ENCODE measurements at regions not wholly inside any gene's neighbourhood (a gene's known extent, or its start where the extent isn't known, plus 50 kb on each side); places are given as distances from the start of the nearest gene placed in this dataset.

DNA sequence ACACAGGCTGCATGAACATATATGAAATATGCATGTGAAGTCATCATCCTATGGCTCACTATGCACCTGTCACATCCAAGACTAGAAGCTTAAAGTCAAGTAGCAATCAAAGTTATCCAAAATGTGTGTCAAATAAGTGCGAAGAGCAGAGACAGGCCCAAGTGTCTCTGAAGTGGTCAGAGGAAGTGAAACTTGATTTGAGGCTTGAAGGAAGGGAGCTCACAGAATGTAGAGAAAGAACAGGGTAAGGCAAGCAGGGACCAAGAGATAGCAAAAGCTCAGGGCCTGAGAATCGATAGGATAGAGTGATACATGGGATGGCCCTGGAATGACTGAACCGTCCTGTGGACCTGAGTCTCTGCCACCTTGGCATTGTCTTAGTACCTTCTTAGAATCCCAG is 274.3 kb upstream of the TRPC7 start:
- no peak for TF ChIP-seq Cebpa-rat (IDR thresholded peaks at IDR 0.05)
- Histone ChIP-seq H4K20me1 (no peaks in the 10 kb centered on the region), H3K9me3 (replicated peaks in 1 of 11) (0 out of 22 replicates have a peak, but pooled peaks cover 0 to 5% (median 0%) of the 10 kb centered on the region in 11 experiments), H3K9ac (no peak overlapping the region), H3K4me3 (no peak overlapping the region), H3K36me3 (no peaks in the 10 kb centered on the region), H3K27ac (no peak overlapping the region), H3K27me3 (no peaks in the 10 kb centered on the region), H3K4me2 (peak overlapping the region in 10 of 11 experiments; percentile 0 to 47 (median 20); a peak in 12 of 22 replicates), H3K4me1 (peaks cover 4 to 43% (median 25%) of the 10 kb centered on the region in 10 experiments; a peak in 18 of 20 replicates)

DNA sequence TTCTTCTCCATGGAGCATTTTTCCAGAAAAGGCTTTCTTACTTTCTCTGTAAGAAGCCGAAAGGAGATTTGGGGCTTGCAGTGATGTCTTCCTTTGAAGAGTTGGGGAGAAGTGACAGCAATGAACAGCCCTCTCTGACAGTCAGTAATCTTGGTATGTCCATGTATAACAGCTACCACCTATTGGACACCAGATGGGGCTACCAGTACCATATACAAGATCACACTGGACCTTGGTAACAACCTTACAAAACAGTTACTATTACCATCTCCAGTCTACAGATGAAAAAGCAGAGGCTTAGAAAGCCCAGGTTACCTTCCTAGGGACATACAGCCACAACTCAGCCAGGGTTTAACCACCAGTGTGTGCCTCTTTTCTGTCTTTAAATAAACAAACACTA is 272.7 kb upstream of the TRPC7 start:
- no peak overlapping the region for H3K9ac ChIP-seq
- H3K36me3 ChIP-seq, result no peaks in the 10 kb centered on the region
- no peaks in the 10 kb centered on the region for H3K27me3 ChIP-seq
- H4K20me1 ChIP-seq, result no peaks in the 10 kb centered on the region
- 0 out of 22 replicates have a peak, but pooled peaks cover 0 to 5% (median 0%) of the 10 kb centered on the region in 11 experiments for H3K9me3 ChIP-seq (replicated peaks in 1 of 11)
- TF ChIP-seq Cebpa-rat (IDR thresholded peaks at IDR 0.05), result no peak
- H3K27ac ChIP-seq, result no peak overlapping the region
- peaks cover 4 to 46% (median 30%) of the 10 kb centered on the region in 10 experiments; a peak in 18 of 20 replicates for H3K4me1 ChIP-seq
- H3K4me3 ChIP-seq, result no peak overlapping the region
- H3K4me2 ChIP-seq, result no peak overlapping the region

DNA sequence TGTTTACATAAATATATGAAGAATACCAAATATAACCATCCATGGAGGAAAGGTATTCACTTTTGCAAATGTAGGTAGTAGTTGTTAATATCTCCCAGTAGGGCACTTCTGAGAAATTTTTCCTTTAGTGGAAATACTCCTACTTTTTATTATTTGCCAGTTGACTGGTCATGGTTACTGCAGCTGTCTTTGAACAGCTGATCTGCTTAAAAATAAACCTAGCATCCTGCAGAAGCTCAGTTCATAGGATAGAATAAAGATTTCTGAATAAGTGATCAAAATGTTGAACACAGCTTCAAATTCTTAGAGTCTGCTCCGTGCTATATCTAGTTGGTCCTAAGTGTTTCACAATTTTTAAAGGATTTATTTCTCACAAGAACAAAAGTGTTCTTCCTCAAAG is 270.7 kb upstream of the TRPC7 start:
- no peaks in the 10 kb centered on the region for H3K36me3 ChIP-seq
- H3K4me1 ChIP-seq, result peaks cover 4 to 46% (median 30%) of the 10 kb centered on the region in 10 experiments; a peak in 18 of 20 replicates
- H3K27me3 ChIP-seq, result no peaks in the 10 kb centered on the region
- H3K9ac ChIP-seq, result no peak overlapping the region
- H3K9me3 ChIP-seq (replicated peaks in 1 of 11), result 0 out of 22 replicates have a peak, but pooled peaks cover 0 to 5% (median 0%) of the 10 kb centered on the region in 11 experiments
- TF ChIP-seq Cebpa-rat (IDR thresholded peaks at IDR 0.05), result no peak
- no peak overlapping the region for H3K27ac ChIP-seq
- H4K20me1 ChIP-seq, result no peaks in the 10 kb centered on the region
- H3K4me2 ChIP-seq, result peak overlapping the region in 6 of 11 experiments; percentile 34 to 59 (median 38); a peak in 10 of 22 replicates
- H3K4me3 ChIP-seq, result no peak overlapping the region

DNA sequence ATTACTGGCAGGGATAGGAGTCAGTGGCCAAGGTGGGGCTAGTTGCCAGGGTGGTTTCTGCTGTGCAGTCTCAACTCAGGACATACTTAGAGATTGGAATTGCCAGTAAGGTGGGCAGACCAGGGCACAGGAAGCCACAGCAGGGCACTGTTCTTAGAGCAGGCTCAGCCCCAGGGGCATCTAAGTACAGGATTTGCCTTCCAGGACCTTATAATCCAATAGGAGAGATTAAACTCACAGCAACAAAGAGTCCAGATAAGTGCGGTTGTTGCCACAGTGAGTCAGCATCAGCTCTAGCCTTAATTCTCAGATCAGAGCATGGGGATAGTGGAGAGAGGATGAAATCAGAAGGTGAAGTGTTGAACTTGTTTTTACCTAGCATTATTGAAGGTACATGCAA is 265.8 kb upstream of the TRPC7 start:
- Histone ChIP-seq H3K4me2 (no peak overlapping the region), H3K27ac (no peak overlapping the region), H3K4me3 (no peak overlapping the region), H3K9ac (no peak overlapping the region), H3K36me3 (no peaks in the 10 kb centered on the region), H4K20me1 (no peaks in the 10 kb centered on the region), H3K9me3 (replicated peaks in 1 of 11) (0 out of 22 replicates have a peak, but pooled peaks cover 0 to 5% (median 0%) of the 10 kb centered on the region in 11 experiments), H3K4me1 (peaks cover 0 to 37% (median 30%) of the 10 kb centered on the region in 10 experiments; a peak in 15 of 20 replicates), H3K27me3 (no peaks in the 10 kb centered on the region)
- no peak for TF ChIP-seq Cebpa-rat (IDR thresholded peaks at IDR 0.05)

DNA sequence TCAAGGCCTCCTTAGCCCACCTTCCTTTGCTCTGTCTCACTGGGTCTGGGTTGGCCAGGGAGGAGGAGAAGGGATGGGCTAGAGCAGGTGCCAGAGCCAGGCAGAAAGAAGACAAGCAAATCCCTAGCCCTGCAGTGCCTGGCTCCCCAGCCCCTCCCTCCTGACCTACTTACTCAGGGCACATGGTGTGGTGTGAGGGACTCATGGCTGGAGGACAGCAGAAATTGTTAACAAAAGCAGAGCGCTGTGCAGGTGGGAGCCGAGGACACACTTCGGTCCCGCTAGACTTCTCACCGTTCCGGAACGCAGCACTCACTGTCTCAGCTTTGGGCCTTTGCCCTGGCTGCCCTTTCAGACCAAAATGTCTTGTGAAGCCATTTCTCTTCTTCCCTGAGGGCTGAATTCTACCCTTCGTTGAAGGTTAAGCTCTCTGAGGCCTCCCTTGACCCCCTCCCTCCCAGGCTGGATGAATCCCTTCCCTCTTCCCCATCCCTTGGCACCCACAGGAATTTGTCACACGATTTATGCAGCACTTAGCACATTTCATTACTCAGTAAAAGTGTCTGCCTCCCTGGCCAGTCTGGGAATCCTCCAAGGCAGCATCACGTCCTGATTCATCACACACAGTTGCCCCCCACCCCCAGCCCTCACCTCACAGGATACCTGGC is 263.9 kb upstream of the TRPC7 start:
- Histone ChIP-seq H3K27me3 (no peaks in the 10 kb centered on the region), H4K20me1 (no peaks in the 10 kb centered on the region), H3K4me1 (peaks cover 0 to 18% (median 11%) of the 10 kb centered on the region in 10 experiments; a peak in 14 of 20 replicates), H3K9ac (no peak overlapping the region), H3K27ac (no peak overlapping the region), H3K4me2 (peak overlapping the region in 9 of 11 experiments; percentile 5 to 75 (median 57); a peak in 14 of 22 replicates), H3K4me3 (no peak overlapping the region), H3K36me3 (no peaks in the 10 kb centered on the region), H3K9me3 (replicated peaks in 1 of 11) (no peaks in the 10 kb centered on the region)
- no peak for TF ChIP-seq Cebpa-rat (IDR thresholded peaks at IDR 0.05)

DNA sequence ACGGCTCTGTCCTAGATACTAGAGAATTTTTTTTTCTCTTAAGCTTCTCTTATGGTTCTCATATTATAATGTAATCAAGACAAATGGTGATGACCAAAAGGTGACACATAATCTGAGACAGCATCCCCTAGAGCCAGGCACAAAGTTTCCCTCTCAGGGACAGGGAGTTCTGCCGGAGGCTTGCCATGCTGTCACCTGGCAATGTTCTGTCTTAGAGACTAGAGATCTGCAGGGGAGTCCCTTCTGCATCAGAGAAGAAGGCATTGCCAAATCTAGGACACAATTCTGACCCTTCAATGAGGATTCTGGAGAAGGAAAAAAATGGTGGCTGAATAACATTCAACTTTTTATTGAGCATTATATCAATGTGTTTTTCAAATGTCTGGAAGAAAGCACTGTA is 261.2 kb upstream of the TRPC7 start:
- no peaks in the 10 kb centered on the region for H3K27me3 ChIP-seq
- H3K4me3 ChIP-seq, result no peak overlapping the region
- H3K4me1 ChIP-seq, result peaks cover 4 to 19% (median 11%) of the 10 kb centered on the region in 10 experiments; a peak in 16 of 20 replicates
- TF ChIP-seq Cebpa-rat (IDR thresholded peaks at IDR 0.05), result no peak
- no peaks in the 10 kb centered on the region for H4K20me1 ChIP-seq
- H3K27ac ChIP-seq, result no peak overlapping the region
- no peak overlapping the region for H3K9ac ChIP-seq
- H3K4me2 ChIP-seq, result no peak overlapping the region
- H3K9me3 ChIP-seq (replicated peaks in 1 of 11), result no peaks in the 10 kb centered on the region
- H3K36me3 ChIP-seq, result no peaks in the 10 kb centered on the region

DNA sequence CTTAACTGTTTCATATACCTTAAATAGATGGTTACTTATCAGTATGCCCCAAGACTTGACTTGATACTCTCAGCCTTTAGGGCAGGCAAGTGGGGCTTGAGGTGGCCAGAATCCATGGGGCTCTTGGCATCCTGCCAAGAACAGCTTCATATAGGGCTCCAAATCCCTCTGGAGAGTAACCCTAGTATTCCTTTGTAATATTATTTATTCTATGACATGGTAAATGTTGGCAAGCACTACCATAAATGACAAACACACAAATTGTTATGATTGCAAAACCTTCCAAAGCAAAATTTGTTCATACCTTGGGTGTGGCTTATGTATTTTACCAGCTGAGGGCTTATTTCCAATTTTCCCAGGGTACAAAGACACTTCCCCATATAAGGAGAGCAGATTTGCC is 257.4 kb upstream of the TRPC7 start:
- Histone ChIP-seq H3K4me2 (no peak overlapping the region), H3K4me1 (peaks cover 13 to 33% (median 27%) of the 10 kb centered on the region in 10 experiments; a peak in 19 of 20 replicates), H4K20me1 (no peaks in the 10 kb centered on the region)

DNA sequence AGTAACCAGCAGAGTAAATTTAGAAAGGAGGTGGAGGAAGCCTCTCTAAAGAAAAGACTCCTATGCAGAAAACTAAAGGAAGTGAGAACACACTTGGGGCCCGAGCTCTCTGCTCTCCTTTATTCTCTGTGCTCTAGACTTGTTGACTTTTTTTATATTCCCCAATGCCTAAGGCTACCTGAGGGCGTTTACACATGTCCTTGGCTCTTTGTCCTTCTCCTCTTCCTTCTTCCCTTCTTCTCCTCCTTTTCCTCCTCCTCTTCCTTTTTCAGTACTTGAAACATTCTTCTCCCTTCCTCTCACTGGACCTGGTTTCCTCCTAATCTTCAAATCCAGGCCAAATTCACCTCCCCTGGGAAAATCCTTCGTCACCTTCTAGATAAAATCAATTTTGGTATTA is 256.4 kb upstream of the TRPC7 start:
- Histone ChIP-seq H3K27ac (no peak overlapping the region), H4K20me1 (no peaks in the 10 kb centered on the region), H3K9ac (no peak overlapping the region), H3K36me3 (no peaks in the 10 kb centered on the region), H3K4me1 (peaks cover 13 to 43% (median 30%) of the 10 kb centered on the region in 10 experiments; a peak in 19 of 20 replicates), H3K27me3 (no peaks in the 10 kb centered on the region), H3K9me3 (replicated peaks in 1 of 11) (no peaks in the 10 kb centered on the region), H3K4me2 (peak overlapping the region in 3 of 11 experiments; percentile 1 to 25 (median 16); a peak in 2 of 22 replicates), H3K4me3 (no peak overlapping the region)
- no peak for TF ChIP-seq Cebpa-rat (IDR thresholded peaks at IDR 0.05)

More for the DNA sequence above, 257.4 kb upstream of the TRPC7 start:
- Histone ChIP-seq H3K4me3 (no peak overlapping the region), H3K9ac (no peak overlapping the region), H3K36me3 (no peaks in the 10 kb centered on the region), H3K27ac (no peak overlapping the region), H3K27me3 (no peaks in the 10 kb centered on the region), H3K9me3 (replicated peaks in 1 of 11) (no peaks in the 10 kb centered on the region)
- TF ChIP-seq Cebpa-rat (IDR thresholded peaks at IDR 0.05), result no peak

DNA sequence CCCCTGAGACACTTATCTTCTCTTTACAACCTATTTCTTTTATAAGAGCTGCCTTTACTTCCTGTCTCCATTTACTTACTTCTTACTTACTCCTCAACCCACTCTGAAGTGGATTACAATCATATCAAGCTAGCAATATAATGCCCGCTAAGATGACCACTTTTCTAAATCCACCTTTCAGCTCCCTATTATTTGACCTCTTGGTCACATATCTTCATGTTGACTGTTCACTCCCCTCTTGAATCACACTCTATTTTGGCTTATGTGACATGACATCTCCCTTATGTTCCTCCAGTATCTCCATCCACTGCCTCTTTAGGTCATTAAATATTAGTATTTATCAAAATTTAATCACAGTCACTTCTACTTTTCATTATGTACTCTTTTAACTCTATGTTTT is 255.3 kb upstream of the TRPC7 start:
- Histone ChIP-seq H3K27ac (peak overlapping the region in 2 of 11 experiments; percentile 58 to 59; a peak in 4 of 22 replicates), H3K4me1 (peaks cover 20 to 55% (median 36%) of the 10 kb centered on the region in 10 experiments), H3K9me3 (replicated peaks in 1 of 11) (no peaks in the 10 kb centered on the region), H4K20me1 (no peaks in the 10 kb centered on the region), H3K36me3 (no peaks in the 10 kb centered on the region), H3K9ac (no peak overlapping the region), H3K4me2 (peak overlapping the region in 8 of 11 experiments; percentile 12 to 72 (median 40); a peak in 12 of 22 replicates), H3K27me3 (no peaks in the 10 kb centered on the region), H3K4me3 (no peak overlapping the region)
- no peak for TF ChIP-seq Cebpa-rat (IDR thresholded peaks at IDR 0.05)

All from BLaER1 treated with 17β-estradiol and CSF1 and Interleukin-3, amounts not matched to agents 10 nM and 100 nM (cell line).